HL-60 (cell line): ENCODE measurements at regions not wholly inside any gene's neighbourhood (a gene's known extent, or its start where the extent isn't known, plus 50 kb on each side); places are given as distances from the start of the nearest gene placed in this dataset.

Experiments used
- DNase-seq, 2 experiments: peaks; one replicate each; pipeline ENCODE4 v3.0.0-alpha.2; 2010 to 2020; ENCODE audit warnings: low read depth in 1 of 2, low spot score in 1 of 2
- H3K27ac ChIP-seq: fragments of 250-450 bp; sonication (Bioruptor Pico); replicated peaks from 2 replicates; pipeline ENCODE4 v1.5.1; 2020; ENCODE audit warnings: mild to moderate bottlenecking, moderate library complexity
- H3K27me3 ChIP-seq: fragments of 250-450 bp; sonication (Bioruptor Pico); 2 replicates; pipeline ENCODE4 v1.5.1; 2021; ENCODE audit warnings: mild to moderate bottlenecking, moderate library complexity; ENCODE audit not compliant: insufficient read depth, poor library complexity, severe bottlenecking
- H3K4me3 ChIP-seq: replicated peaks from 2 replicates; pipeline ENCODE4 v1.5.1; 2011; ENCODE audit warnings: mild to moderate bottlenecking, control low read depth, low read length; ENCODE audit not compliant: insufficient read depth
- GABPA ChIP-seq: IDR thresholded peaks from 2 replicates; pipeline ENCODE4 v1.6.1; 2012; ENCODE audit warnings: low read depth
- POLR2AphosphoS5 ChIP-seq: IDR thresholded peaks from 2 replicates; pipeline ENCODE4 v1.6.1; 2012; ENCODE audit warnings: low read depth
- REST ChIP-seq: IDR thresholded peaks from 2 replicates; pipeline ENCODE4 v1.6.1; 2012; ENCODE audit warnings: low read depth; ENCODE audit not compliant: insufficient replicate concordance
- SPI1 ChIP-seq: IDR thresholded peaks from 2 replicates; pipeline ENCODE4 v1.6.1; 2012; ENCODE audit warnings: low read depth, mild to moderate bottlenecking, borderline replicate concordance
- TF ChIP-seq, protein P1 (sequence below): IDR thresholded peaks from one replicate; pipeline ENCODE4 v1.5.1; 2011; ENCODE audit warnings: low read length, control low read depth, inconsistent platforms; ENCODE audit not compliant: insufficient read depth

GRCh38 chr18:40849886-40850285 is 1105.1 kb upstream of the PIK3C3 start:
- DNase-seq: no peak
- H3K27me3 ChIP-seq: no peaks in the 10 kb centered on the region
- H3K27ac ChIP-seq: no peak overlapping the region
- no peak overlapping the region for H3K4me3 ChIP-seq
- TF ChIP-seq, protein P1, sequence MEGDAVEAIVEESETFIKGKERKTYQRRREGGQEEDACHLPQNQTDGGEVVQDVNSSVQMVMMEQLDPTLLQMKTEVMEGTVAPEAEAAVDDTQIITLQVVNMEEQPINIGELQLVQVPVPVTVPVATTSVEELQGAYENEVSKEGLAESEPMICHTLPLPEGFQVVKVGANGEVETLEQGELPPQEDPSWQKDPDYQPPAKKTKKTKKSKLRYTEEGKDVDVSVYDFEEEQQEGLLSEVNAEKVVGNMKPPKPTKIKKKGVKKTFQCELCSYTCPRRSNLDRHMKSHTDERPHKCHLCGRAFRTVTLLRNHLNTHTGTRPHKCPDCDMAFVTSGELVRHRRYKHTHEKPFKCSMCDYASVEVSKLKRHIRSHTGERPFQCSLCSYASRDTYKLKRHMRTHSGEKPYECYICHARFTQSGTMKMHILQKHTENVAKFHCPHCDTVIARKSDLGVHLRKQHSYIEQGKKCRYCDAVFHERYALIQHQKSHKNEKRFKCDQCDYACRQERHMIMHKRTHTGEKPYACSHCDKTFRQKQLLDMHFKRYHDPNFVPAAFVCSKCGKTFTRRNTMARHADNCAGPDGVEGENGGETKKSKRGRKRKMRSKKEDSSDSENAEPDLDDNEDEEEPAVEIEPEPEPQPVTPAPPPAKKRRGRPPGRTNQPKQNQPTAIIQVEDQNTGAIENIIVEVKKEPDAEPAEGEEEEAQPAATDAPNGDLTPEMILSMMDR: no peak
- TF ChIP-seq REST (no peak), GABPA (no peak), POLR2AphosphoS5 (no peak), SPI1 (no peak)

DNA sequence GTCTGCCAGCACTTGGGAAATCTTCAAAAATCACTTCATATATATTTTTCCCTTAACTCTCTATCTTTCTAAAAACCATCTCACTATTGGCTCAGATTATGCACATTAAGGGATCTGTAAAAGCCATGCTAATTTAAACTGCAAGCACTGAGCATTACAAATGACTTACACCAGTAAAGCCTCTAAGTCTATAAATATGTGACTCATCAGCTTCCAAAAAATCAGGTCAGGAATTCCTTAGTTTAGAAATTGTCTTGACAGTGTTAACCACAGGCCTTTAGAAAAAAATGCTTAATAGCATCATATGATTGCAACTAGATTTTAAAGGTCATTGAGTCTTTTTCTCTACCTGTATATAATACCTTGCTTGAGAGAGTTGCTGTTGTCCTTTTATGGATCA is 1113.6 kb upstream of the PIK3C3 start:
- H3K27me3 ChIP-seq: no peaks in the 10 kb centered on the region
- DNase-seq: no peak
- H3K4me3 ChIP-seq: no peak overlapping the region
- TF ChIP-seq, protein P1: no peak
- no peak for TF ChIP-seq POLR2AphosphoS5
- no peak for TF ChIP-seq REST
- no peak for TF ChIP-seq SPI1
- no peak for TF ChIP-seq GABPA
- H3K27ac ChIP-seq: no peak overlapping the region

DNA sequence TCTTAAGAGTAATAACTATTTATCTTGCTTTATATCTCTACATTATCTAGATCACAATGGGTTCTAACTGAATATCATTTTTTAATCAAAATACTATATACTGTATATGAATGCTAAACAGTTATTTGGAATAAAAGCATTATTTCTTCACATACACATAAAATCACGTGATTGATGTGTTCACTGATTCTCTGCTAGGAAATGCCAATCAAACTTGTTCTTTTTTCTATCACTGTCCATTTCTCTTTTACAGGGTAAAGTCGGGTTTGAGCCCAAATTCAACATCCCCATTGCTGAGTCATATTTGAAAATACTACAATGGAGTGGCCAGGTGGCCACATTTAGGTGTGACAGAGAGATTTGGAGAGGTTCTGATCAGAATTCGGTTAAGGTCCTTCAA is 1114.0 kb upstream of the PIK3C3 start:
- H3K4me3 ChIP-seq: no peak overlapping the region
- H3K27me3 ChIP-seq: no peaks in the 10 kb centered on the region
- TF ChIP-seq REST (no peak), POLR2AphosphoS5 (no peak), SPI1 (no peak), GABPA (no peak)
- TF ChIP-seq, protein P1: no peak
- no peak overlapping the region for H3K27ac ChIP-seq
- no peak for DNase-seq
